BE2C (cell line): ENCODE measurements at regions not wholly inside any gene's neighbourhood (a gene's known extent, or its start where the extent isn't known, plus 50 kb on each side); places are given as distances from the start of the nearest gene placed in this dataset.

Experiments
- DNase-seq: peaks from one replicate; pipeline ENCODE4 v3.0.0-alpha.2; 2020
- H3K27me3 ChIP-seq: fragments of 250-450 bp; sonication (Bioruptor Pico); 2 replicates; pipeline ENCODE4 v1.5.1; 2020; ENCODE audit warnings: mild to moderate bottlenecking
- H3K36me3 ChIP-seq: fragments of 250-450 bp; sonication (Bioruptor Pico); 2 replicates; pipeline ENCODE4 v1.5.1; 2020; ENCODE audit warnings: mild to moderate bottlenecking
- H3K4me1 ChIP-seq: fragments of 250-450 bp; sonication (Bioruptor Pico); 2 replicates; pipeline ENCODE4 v1.5.1; 2020
- H3K4me3 ChIP-seq: 2 replicates; pipeline ENCODE4 v1.5.1; 2011; ENCODE audit warnings: low read depth, low read length
- H3K9me3 ChIP-seq: fragments of 250-450 bp; sonication (Bioruptor Pico); 2 replicates; pipeline ENCODE4 v1.5.1; 2020
- TF ChIP-seq, protein P1 (sequence below): IDR thresholded peaks from 2 replicates; pipeline ENCODE4 v1.5.1; 2012; ENCODE audit warnings: mild to moderate bottlenecking, low read depth, low read length

DNA sequence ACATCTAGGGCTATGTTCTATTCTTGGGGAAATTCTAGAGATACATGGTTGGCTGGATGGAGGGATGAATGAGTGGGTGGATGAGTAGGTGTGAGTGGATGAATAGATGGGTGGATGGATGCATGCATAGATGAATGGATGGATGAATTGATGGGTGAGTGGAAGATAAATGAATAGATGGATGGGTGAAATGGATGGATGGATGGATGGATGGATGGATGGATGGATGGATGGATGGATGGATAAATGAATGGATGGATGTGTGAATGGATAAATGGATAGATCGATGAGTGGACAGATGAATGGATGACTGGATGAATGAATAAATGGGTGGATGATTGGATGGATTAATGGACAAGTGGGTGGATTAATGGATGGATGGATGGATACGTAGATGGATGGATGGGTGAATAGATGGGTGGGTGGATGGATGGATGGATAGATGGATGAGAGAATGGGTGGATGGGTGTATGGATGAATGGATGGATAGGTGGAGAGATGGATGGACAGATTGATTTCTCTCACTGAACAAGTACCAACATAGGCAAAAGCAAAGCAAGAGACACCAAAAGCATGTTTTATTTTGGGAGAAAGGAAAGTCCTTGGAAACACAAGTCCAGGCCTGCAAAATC lies 143.2 kb downstream of the TSHZ3 start:
- Histone ChIP-seq H3K27me3 (no peaks in the 10 kb centered on the region), H3K4me3 (no peak overlapping the region), H3K9me3 (no peaks in the 10 kb centered on the region), H3K4me1 (no peaks in the 10 kb centered on the region), H3K36me3 (no peaks in the 10 kb centered on the region)
- DNase-seq = no peak
- TF ChIP-seq, protein P1, sequence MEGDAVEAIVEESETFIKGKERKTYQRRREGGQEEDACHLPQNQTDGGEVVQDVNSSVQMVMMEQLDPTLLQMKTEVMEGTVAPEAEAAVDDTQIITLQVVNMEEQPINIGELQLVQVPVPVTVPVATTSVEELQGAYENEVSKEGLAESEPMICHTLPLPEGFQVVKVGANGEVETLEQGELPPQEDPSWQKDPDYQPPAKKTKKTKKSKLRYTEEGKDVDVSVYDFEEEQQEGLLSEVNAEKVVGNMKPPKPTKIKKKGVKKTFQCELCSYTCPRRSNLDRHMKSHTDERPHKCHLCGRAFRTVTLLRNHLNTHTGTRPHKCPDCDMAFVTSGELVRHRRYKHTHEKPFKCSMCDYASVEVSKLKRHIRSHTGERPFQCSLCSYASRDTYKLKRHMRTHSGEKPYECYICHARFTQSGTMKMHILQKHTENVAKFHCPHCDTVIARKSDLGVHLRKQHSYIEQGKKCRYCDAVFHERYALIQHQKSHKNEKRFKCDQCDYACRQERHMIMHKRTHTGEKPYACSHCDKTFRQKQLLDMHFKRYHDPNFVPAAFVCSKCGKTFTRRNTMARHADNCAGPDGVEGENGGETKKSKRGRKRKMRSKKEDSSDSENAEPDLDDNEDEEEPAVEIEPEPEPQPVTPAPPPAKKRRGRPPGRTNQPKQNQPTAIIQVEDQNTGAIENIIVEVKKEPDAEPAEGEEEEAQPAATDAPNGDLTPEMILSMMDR = no peak

DNA sequence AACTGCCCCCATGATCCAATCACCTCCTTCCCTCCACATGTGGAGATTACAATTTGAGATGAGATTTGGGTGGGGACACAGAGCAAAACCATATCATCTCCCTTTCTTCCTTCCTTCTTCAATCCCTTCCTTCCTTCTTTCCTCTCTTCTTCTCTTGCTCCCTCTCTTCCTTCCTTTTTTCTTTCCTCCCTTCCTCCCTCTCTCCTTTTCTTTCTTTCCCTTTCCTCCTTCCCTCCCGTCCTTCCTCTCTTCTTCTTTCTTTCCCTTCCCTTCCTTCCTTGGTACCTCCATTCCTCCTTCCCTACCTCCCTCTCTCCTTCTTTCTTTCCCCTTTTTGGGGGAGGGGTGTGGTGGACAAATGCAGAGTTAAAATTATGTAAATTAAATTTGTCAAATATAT lies 145.1 kb downstream of the TSHZ3 start:
- Histone ChIP-seq H3K9me3 (no peaks in the 10 kb centered on the region), H3K4me3 (no peak overlapping the region), H3K27me3 (no peaks in the 10 kb centered on the region), H3K36me3 (no peaks in the 10 kb centered on the region), H3K4me1 (no peaks in the 10 kb centered on the region)
- TF ChIP-seq, protein P1 = no peak
- DNase-seq = no peak

DNA sequence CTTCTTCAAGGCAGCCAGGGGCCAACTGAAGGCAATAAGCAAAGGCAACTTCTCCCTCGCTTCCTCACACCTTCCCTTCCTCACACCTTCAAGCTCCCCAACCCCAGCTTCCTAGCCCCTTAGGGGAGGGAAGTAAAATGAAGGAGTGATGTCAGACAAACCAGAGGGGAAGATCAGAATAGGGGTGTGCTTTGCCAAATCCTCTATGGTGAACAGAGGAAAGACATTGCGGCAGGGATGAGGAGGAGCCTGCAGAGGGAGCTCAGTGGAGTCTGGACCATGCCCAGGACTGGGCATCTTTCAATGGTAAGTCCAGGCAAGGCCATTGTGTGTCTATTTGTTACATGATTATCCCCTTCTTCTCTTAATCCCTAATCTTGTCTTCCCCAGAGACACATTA lies 164.0 kb downstream of the TSHZ3 start:
- Histone ChIP-seq H3K9me3 (no peaks in the 10 kb centered on the region), H3K36me3 (no peaks in the 10 kb centered on the region), H3K4me1 (no peaks in the 10 kb centered on the region), H3K27me3 (no peaks in the 10 kb centered on the region), H3K4me3 (no peak overlapping the region)
- TF ChIP-seq, protein P1 = peak; percentile 12; the same call in 1 of the 2 replicates
- no peak for DNase-seq

DNA sequence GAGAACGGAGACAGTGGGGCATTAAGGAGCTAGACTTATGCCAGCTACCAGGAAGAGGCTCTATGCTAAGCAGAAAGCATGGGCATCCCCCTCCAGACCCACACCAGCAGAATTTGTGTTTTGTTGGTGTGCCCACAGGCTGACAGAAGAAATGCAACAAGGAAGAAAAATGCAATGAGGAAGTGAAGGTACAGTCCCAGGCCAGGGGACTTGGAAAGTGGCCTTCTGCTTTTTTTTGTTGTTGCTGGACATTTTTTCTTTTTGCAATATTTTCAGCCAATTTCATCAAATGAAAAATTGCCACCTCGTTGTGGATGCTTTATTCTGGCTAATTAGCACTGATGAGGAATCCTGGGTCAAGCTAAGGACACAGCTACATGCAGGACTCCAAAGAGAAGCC lies 167.7 kb downstream of the TSHZ3 start:
- Histone ChIP-seq H3K9me3 (no peaks in the 10 kb centered on the region), H3K4me1 (no peaks in the 10 kb centered on the region), H3K36me3 (no peaks in the 10 kb centered on the region), H3K4me3 (no peak overlapping the region), H3K27me3 (no peaks in the 10 kb centered on the region)
- DNase-seq = no peak
- TF ChIP-seq, protein P1 = no peak

DNA sequence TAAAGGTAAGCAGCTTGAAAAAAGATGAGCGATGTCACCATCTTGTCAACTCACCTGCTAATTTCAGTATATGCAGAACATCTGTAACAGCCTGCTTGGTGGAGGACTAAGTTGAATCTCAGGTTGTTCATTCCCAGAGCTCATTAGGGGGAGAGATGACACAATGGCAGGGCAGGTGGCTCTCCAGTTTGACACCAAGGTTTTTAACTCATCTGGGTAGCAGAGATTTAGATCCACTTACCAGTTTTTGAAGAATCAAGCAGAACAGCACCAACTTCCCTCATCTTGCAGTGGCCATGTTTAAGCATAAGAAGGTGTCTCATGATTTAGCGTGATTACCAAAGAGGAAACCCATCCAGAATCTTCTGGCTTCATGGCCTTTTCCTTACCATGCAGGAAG lies 168.3 kb downstream of the TSHZ3 start:
- Histone ChIP-seq H3K36me3 (no peaks in the 10 kb centered on the region), H3K4me3 (no peak overlapping the region), H3K4me1 (no peaks in the 10 kb centered on the region), H3K9me3 (no peaks in the 10 kb centered on the region), H3K27me3 (no peaks in the 10 kb centered on the region)
- TF ChIP-seq, protein P1 = no peak
- no peak for DNase-seq

DNA sequence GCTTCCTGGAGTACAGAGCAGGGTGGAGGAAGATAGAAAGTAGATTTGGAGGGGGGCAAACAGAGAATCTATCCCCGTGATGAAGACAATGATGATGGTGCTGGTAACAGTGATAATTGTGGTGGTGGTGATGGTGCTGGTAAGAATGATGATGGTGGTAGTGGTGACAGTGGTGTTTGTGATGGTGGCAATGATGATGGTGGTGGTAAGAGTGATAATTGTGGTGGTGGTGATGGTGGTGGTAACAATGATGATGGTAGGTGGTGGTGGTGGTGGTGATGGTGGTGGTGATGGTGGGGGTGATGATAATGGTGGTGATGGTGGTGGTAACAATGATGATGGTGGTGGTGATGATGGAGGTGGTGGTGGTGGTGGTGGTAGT lies 169.8 kb downstream of the TSHZ3 start:
- H3K4me1 ChIP-seq = no peaks in the 10 kb centered on the region
- no peaks in the 10 kb centered on the region for H3K9me3 ChIP-seq
- H3K27me3 ChIP-seq = no peaks in the 10 kb centered on the region
- no peaks in the 10 kb centered on the region for H3K36me3 ChIP-seq
- H3K4me3 ChIP-seq = no peak overlapping the region
- DNase-seq = no peak
- TF ChIP-seq, protein P1 = no peak
